ENCODE measurements at regions not wholly inside any gene's neighbourhood (a gene's known extent, or its start where the extent isn't known, plus 50 kb on each side); places are given as distances from the start of the nearest gene placed in this dataset.

DNA sequence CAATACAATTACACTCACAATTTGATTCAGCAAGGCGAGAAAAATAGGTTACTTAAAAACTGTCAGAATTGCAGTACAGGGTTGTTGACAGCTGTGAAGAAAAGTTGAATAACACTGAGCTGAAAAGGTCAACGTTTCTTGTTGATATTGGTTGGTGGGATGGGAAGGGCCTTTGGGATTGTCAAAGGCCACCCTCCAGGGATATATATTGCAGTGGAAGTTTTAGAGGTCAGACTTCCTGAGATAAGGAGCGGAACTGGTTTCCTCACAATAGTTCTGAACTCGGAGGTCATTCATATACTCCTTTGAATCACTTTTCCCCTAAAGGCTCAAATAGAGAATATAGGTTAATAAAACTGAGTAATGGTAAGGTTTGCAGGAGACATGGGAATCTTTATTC, 417.2 kb downstream of the RAPGEF2 start:
- Histone ChIP-seq H3K27me3 (ENCODE audit: control insufficient read depth, insufficient read depth, low read length) (no peaks in the 10 kb centered on the region), H3K36me3 (ENCODE audit: control insufficient read depth, insufficient read depth, low read length) (no peaks in the 10 kb centered on the region), H3K27ac (ENCODE audit: low read length) (no peak overlapping the region), H3K4me3 (ENCODE audit: low read depth in 2 of 2, low read length in 2 of 2) (no peak overlapping the region), H3K4me1 (ENCODE audit: control insufficient read depth, insufficient read depth, low read length) (no peaks in the 10 kb centered on the region), H3K9me3 (ENCODE audit: control insufficient read depth, insufficient read depth, low read depth, low read length) (no peaks in the 10 kb centered on the region)
- no TSS peak for BruUV-seq (replicated peaks)
- DNase-seq (ENCODE audit: low read depth, low spot score) (no peak), ATAC-seq (no peak)
- in situ Hi-C loops (cut with HindIII; ENCODE audit: low pct_unique_long_range_greater_than_20kb, low sequenced_read_pairs) (no loop called here), intact Hi-C loops (cut with micrococcal nuclease; ENCODE audit: unreplicated experiment) (no loop called here)
- TF ChIP-seq TCF7L2 (IDR thresholded peaks at IDR 0.05; ENCODE audit: low read depth, low read length) (no peak), POLR2AphosphoS5 (IDR thresholded peaks at IDR 0.05; ENCODE audit: low read depth, low read length) (no peak), SIN3A (IDR thresholded peaks at IDR 0.05; ENCODE audit: borderline replicate concordance, insufficient read depth, low read depth, low read length) (no peak)
- TF ChIP-seq, protein P1, sequence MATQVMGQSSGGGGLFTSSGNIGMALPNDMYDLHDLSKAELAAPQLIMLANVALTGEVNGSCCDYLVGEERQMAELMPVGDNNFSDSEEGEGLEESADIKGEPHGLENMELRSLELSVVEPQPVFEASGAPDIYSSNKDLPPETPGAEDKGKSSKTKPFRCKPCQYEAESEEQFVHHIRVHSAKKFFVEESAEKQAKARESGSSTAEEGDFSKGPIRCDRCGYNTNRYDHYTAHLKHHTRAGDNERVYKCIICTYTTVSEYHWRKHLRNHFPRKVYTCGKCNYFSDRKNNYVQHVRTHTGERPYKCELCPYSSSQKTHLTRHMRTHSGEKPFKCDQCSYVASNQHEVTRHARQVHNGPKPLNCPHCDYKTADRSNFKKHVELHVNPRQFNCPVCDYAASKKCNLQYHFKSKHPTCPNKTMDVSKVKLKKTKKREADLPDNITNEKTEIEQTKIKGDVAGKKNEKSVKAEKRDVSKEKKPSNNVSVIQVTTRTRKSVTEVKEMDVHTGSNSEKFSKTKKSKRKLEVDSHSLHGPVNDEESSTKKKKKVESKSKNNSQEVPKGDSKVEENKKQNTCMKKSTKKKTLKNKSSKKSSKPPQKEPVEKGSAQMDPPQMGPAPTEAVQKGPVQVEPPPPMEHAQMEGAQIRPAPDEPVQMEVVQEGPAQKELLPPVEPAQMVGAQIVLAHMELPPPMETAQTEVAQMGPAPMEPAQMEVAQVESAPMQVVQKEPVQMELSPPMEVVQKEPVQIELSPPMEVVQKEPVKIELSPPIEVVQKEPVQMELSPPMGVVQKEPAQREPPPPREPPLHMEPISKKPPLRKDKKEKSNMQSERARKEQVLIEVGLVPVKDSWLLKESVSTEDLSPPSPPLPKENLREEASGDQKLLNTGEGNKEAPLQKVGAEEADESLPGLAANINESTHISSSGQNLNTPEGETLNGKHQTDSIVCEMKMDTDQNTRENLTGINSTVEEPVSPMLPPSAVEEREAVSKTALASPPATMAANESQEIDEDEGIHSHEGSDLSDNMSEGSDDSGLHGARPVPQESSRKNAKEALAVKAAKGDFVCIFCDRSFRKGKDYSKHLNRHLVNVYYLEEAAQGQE (IDR thresholded peaks at IDR 0.05; ENCODE audit: insufficient read depth in 1 of 2, low read depth in 2 of 2, low read length in 1 of 2), result no peak
- TF ChIP-seq, protein P2, sequence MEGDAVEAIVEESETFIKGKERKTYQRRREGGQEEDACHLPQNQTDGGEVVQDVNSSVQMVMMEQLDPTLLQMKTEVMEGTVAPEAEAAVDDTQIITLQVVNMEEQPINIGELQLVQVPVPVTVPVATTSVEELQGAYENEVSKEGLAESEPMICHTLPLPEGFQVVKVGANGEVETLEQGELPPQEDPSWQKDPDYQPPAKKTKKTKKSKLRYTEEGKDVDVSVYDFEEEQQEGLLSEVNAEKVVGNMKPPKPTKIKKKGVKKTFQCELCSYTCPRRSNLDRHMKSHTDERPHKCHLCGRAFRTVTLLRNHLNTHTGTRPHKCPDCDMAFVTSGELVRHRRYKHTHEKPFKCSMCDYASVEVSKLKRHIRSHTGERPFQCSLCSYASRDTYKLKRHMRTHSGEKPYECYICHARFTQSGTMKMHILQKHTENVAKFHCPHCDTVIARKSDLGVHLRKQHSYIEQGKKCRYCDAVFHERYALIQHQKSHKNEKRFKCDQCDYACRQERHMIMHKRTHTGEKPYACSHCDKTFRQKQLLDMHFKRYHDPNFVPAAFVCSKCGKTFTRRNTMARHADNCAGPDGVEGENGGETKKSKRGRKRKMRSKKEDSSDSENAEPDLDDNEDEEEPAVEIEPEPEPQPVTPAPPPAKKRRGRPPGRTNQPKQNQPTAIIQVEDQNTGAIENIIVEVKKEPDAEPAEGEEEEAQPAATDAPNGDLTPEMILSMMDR (IDR thresholded peaks at IDR 0.05), result no peak
- ChIA-PET CTCF (no interaction called here), POLR2A (no interaction called here)

DNA sequence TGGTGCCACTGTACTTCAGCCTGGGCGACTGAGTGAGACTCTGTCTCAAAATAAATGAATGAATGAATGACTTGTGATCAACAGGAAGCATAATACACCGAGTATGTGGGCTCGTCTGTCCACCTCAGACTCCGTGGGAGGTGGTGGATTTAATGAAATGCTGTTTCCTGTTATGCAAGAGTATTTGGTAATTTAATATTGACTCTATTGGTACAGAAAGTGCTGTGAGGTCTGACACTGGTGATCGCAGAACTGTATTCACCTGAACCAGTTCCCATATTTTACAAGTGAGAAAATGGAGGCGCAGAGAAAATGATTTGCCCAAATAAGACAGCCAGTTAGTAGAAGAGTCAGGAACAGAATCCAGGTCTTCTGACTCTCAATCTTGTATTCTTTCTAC, 423.3 kb downstream of the RAPGEF2 start:
- Histone ChIP-seq H3K27ac (ENCODE audit: low read length) (no peak overlapping the region), H3K27me3 (ENCODE audit: control insufficient read depth, insufficient read depth, low read length) (no peaks in the 10 kb centered on the region), H3K4me3 (ENCODE audit: low read depth in 2 of 2, low read length in 2 of 2) (no peak overlapping the region), H3K9me3 (ENCODE audit: control insufficient read depth, insufficient read depth, low read depth, low read length) (no peaks in the 10 kb centered on the region), H3K36me3 (ENCODE audit: control insufficient read depth, insufficient read depth, low read length) (no peaks in the 10 kb centered on the region), H3K4me1 (ENCODE audit: control insufficient read depth, insufficient read depth, low read length) (no peaks in the 10 kb centered on the region)
- BruUV-seq (replicated peaks), result no TSS peak
- in situ Hi-C loops (cut with HindIII; ENCODE audit: low pct_unique_long_range_greater_than_20kb, low sequenced_read_pairs), result no loop called here
- intact Hi-C loops (cut with micrococcal nuclease; ENCODE audit: unreplicated experiment), result no loop called here
- POLR2A ChIA-PET, result no interaction called here
- ATAC-seq, result no peak
- DNase-seq (ENCODE audit: low read depth, low spot score), result no peak
- CTCF ChIA-PET, result no interaction called here
- TF ChIP-seq, protein P2 (IDR thresholded peaks at IDR 0.05), result no peak
- TF ChIP-seq SIN3A (IDR thresholded peaks at IDR 0.05; ENCODE audit: borderline replicate concordance, insufficient read depth, low read depth, low read length), result no peak
- TF ChIP-seq, protein P1 (IDR thresholded peaks at IDR 0.05; ENCODE audit: insufficient read depth in 1 of 2, low read depth in 2 of 2, low read length in 1 of 2), result no peak
- TF ChIP-seq TCF7L2 (IDR thresholded peaks at IDR 0.05; ENCODE audit: low read depth, low read length), result no peak
- no peak for TF ChIP-seq POLR2AphosphoS5 (IDR thresholded peaks at IDR 0.05; ENCODE audit: low read depth, low read length)

Measured in Panc1 (cell line).